GM21515 (cell line): ENCODE measurements at regions not wholly inside any gene's neighbourhood (a gene's known extent, or its start where the extent isn't known, plus 50 kb on each side); places are given as distances from the start of the nearest gene placed in this dataset.

Source experiments
- ATAC-seq: cut with Tn5 transposase; IDR thresholded peaks from one replicate; pipeline ENCODE4 v1.9.1; 2021; ENCODE audit not compliant: unreplicated experiment

- ATAC-seq = no peak
Measured at GRCh38 chr2:43171789-43172188, 54.6 kb downstream of the ZFP36L2 start.

GRCh38 chr2:43170405-43171105 is 55.9 kb downstream of the ZFP36L2 start:
- no peak for ATAC-seq

GRCh38 chr2:43169987-43170386 is 56.4 kb downstream of the ZFP36L2 start:
- no peak for ATAC-seq

- no peak for ATAC-seq
Measured at GRCh38 chr2:43169099-43169945, 57.1 kb downstream of the ZFP36L2 start.

GRCh38 chr2:43168016-43168369 is 58.4 kb downstream of the ZFP36L2 start:
- ATAC-seq = no peak

GRCh38 chr2:43165378-43166069 is 60.9 kb downstream of the ZFP36L2 start:
- no peak for ATAC-seq

- no peak for ATAC-seq
Measured at GRCh38 chr2:43164686-43165085, 61.7 kb downstream of the ZFP36L2 start.

GRCh38 chr2:43163584-43164270 is 62.7 kb downstream of the ZFP36L2 start:
- no peak for ATAC-seq

GRCh38 chr2:43162511-43162776 is 64.0 kb downstream of the ZFP36L2 start:
- no peak for ATAC-seq

- no peak for ATAC-seq
Measured at GRCh38 chr2:43161650-43162510, 64.5 kb downstream of the ZFP36L2 start.

- ATAC-seq = no peak
Measured at GRCh38 chr2:43160778-43161177, 65.6 kb downstream of the ZFP36L2 start.

- ATAC-seq = no peak
Measured at GRCh38 chr2:43159797-43160196, 66.6 kb downstream of the ZFP36L2 start.

GRCh38 chr2:43158259-43158880 is 68.0 kb downstream of the ZFP36L2 start:
- ATAC-seq = peak; percentile 21

- no peak for ATAC-seq
Measured at GRCh38 chr2:43157506-43158246, 68.7 kb downstream of the ZFP36L2 start.

GRCh38 chr2:43155851-43156411 is 70.5 kb downstream of the ZFP36L2 start:
- no peak for ATAC-seq

GRCh38 chr2:43154685-43155084 is 71.7 kb downstream of the ZFP36L2 start:
- ATAC-seq = no peak

GRCh38 chr2:43152741-43153647 is 73.4 kb downstream of the ZFP36L2 start:
- no peak for ATAC-seq

GRCh38 chr2:43152186-43152585 is 74.2 kb downstream of the ZFP36L2 start:
- no peak for ATAC-seq
